NCI-H446 (cell line): ENCODE measurements at regions not wholly inside any gene's neighbourhood (a gene's known extent, or its start where the extent isn't known, plus 50 kb on each side); places are given as distances from the start of the nearest gene placed in this dataset.

ENCODE experiments used
- DNase-seq, 2 experiments: peaks; one replicate each; lab custom pipeline; 2025; lab: John Stamatoyannopoulos, UW

DNA sequence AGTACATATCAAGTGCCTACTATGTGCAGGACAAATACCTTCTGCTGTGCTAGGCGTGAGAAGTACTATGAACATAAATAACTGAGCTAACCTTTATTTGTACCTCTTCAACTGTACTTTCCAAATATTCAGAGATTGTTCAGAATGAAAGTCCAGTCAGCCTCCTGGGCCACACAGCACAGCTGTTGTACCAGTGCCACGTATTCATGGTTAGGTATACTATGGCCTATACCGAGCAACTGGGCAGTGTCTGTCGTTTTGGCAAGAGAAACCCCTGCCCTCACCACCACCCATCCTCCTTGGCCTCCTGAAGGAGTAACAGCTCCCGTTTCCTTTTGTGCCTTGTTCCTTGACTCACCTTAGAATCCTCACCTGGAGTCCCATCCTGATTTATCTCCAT is 53.0 kb downstream of the RASSF10 start:
- DNase-seq, result no peak

DNA sequence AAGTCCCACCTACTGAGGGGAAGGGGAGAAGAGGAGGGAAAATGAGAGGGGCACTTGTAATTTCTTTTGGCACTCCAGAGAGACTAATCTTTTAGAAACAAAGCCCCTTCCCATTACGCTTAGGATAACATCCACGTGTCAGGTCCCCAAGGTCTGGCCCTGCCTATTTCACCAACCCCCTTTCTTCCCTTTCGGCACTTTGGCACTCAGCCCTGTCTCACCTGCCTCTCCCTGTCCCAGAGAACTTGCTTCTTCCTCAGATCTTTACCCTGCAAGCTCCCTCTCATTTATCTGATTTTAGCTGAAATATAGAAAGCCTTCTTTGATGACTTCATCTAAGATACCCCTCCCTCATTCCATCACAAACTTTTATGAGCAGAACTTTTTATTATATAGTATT is 55.5 kb downstream of the RASSF10 start:
- DNase-seq, result no peak

DNA sequence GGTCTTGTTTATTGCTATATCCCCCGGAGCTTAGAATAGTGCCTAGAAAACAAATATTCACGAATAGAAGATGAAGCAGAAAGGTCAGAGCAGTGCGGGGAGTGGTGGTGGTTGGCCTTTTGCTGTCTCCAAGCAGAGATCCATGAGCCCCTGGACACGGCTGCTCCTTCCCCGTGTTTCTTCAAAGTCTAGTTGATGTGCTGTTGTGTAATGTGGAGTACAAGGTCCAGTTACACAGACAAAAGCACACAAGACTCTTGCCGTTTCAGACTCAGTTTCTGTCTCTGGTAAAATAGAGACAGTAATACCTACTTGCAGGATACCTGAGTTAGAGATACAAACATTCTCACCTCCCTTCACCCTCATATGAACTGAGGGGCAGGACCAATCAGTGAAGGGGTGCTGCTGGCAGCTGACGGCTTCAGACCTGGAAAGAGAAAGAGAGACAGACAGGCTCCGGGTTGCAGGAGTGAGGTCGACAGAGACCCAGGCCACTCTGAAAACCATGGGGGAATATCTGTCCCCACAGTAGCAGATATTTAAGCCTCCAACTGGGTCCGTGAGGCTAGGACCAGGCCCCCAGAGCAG is 56.2 kb downstream of the RASSF10 start:
- DNase-seq, result no peak

DNA sequence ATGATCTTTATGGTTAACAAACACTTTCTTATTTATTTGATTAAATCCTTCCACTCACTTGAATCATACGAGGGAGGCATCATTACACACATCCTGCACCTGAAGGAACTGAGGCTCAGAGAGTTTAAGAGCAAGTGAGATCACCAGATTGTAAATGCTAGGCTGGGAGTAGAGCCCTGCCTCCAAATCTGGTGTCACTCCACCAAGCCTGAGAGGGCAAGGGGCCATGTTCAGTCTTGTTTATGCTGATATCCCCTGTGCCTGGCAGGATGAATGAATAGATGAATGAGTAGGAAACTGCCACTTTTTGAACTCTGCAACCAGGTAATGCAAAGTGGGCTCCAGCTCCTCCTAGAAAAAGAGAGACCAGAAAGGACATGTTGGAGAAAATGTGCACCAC is 59.1 kb downstream of the RASSF10 start:
- DNase-seq, result no peak

DNA sequence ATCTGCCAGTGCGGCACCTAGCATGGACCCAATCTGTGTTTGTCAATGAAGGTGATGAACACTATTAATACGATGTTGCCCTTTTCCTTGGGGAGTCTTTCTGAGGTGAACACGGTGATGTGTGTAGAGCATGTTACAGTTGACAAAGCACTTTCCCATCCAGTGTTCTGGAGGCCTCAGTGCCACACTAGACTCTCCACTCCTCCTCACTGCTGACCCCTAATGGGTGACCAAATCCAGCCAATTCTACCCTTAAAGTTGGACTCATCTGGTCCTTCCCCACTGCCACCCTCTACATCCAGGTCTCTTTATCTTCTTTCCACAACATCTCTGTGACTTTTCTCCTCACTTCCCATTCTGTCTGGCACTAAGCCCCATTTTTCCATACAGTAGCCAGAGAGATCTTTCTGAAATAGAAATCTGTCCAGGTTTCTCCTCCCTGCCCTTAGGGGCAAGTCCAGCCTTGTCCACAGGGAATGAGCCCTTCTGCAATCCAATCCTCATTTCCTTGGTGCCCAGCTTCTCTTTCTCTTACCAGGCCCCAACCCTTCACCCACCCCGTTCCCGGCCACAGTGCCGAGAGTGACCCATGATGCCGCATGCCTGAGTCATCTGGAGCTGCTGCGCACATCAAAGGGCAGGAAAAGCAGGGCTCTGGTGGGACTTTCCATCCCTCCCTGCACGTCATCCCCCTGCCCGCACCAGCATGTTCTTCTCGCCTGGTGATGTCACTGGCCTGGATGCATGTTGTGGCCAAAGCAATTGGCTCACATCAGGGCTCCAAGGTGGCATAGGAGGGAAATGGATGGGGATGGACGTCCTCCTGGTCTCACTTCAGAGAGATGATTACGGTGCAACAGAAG is 64.2 kb downstream of the RASSF10 start:
- no peak for DNase-seq

DNA sequence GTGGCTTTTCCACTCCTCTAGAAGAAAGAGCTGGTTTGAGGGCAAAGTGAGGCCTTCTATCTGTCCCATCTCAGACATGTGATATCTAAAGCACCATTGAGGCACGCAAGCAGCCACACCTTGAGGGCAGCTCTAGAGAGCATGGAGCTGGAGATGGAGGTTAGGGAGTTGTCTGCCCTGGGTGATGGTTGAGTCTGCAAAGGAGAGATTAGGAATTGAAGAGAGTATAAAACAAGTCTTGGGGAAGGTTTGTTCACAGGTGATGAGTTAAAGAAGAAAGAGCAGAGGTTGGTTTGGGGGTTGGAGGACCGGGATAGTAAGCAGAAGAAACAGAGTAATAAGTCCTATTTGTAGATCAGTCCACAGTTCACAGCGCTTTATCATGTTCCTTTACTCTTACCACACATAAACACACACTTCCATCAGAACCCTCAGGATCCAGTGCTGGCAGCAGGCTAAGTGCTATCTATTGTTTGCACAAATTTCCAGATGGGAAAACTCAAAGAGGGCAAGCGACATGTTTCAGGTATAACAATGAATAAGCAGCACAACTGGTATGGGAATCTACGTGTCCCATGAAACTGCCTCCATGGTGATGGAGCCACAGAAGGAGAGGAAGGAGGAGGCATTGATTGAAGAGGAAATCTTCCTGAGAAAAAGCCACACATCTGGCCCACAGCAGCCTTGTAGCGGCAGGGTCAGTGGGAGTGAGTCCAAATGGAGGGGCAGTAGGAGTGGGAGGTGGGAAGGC is 65.8 kb downstream of the RASSF10 start:
- no peak for DNase-seq

DNA sequence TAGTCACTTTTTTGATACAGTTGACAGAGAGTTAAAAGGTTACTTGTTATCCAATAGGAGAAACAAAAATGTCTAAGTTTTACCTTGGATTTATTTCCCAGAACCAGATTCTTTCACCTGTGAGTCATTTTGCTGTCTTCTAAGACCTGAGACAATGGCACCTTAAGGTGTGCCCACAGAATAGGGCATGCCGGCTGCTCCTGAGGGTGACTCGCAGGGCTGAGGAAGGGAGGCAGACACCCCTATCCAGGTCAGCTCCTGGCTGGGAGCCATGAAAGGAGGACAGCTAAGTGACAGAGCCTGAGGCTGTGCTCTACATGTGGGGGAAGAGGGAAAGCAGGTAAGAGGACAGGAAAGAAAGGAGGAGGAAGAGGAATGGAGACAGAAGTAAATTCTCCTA is 67.8 kb downstream of the RASSF10 start:
- DNase-seq, result no peak

DNA sequence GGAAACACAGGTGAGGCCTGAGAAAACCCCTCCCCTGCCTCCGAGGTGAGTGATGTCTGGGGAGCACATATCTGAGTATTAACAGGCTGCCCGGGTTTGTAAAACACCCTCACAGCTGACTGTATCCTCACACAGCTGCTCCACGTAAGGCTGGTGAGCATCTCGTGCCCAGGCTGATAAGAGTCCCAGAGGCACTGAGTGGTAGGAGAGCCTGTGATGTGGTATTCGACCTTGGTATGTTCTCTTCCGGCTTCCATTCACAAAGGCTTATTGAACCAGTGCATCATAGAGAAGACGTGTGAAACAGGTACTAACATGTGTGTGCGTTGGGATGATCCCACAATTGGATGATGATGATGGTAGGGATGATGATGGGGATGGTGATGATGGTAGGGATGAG is 71.7 kb downstream of the RASSF10 start:
- no peak for DNase-seq

DNA sequence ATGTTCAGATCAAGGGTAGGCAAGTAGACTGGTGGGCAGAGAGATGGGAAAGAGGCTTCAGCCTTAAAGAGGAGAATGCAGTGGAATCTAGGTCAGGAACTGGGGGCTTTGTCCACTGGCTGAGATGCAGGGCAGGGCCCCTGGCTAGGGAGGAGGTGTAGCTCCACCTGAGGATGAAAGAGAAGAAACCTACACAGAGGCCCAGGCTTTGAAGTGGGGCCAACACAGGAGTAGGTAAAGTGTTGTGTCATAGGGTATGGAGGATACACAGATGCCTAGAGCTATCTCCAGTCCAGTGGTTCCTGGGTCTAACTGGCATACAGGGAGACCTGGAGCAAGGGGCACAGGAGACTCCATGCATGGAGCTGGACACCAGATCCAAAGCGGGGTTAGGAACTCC is 73.5 kb downstream of the RASSF10 start:
- no peak for DNase-seq

DNA sequence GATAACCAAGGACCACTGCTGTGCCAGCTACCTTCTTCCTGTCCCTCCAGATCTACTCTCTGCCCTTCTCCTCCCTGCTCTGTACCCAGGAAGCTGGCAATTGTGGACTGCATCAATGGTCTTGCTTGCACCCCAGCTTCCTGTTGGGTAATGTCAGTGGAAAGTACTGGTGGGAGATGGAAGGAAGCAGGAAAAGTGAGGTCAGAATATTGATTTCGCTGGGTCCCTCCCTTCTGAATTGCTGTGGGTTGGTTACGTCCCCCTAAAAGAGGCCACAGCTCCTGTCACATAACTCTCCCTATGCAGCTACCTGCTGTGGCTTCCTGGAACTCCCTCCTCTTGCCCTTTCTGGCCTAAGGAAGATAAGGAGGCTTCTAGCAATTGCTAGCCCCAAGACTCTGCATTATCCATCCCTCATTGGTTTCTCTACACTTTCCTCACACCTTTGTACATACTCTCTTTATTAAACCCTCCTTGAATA is 81.2 kb downstream of the RASSF10 start:
- DNase-seq, result no peak

DNA sequence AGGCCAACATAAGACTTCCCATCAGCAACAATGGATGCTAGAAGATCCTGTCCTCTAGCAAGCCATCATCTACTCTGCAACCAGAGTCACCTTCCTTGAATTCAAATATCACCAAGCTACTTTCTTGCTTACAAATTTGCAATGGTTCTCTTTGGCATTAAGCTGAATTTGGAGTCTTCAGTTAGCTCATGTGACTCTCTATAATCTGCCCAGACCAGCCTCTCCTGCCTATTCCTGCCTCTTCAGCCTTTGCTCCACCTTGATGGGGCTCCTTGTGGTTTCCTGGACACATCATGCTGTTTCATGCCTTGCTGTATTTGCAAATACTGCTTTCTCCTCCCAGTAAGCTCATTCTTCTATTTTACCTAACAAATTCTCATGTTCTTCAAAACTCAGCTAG is 82.3 kb downstream of the RASSF10 start:
- no peak for DNase-seq

DNA sequence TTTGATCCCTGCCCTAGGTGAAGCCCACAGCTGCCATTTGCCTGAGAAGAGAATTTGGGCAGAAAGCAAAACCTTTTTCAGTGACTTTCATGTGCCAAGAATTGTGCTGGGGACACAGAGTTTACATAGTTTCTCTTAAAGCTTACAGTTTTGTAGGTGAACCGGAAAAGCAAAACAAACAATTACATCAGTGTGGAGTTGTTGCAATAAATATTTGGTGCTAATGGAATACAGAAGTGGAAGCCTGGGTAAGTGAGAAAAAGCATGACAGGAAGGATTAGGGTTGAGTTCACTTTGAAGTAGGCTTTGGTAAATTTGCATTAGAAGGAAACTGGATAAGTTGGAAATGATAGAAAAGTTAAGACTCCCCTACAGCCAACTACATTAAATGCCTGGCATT is 82.7 kb downstream of the RASSF10 start:
- DNase-seq, result no peak

DNA sequence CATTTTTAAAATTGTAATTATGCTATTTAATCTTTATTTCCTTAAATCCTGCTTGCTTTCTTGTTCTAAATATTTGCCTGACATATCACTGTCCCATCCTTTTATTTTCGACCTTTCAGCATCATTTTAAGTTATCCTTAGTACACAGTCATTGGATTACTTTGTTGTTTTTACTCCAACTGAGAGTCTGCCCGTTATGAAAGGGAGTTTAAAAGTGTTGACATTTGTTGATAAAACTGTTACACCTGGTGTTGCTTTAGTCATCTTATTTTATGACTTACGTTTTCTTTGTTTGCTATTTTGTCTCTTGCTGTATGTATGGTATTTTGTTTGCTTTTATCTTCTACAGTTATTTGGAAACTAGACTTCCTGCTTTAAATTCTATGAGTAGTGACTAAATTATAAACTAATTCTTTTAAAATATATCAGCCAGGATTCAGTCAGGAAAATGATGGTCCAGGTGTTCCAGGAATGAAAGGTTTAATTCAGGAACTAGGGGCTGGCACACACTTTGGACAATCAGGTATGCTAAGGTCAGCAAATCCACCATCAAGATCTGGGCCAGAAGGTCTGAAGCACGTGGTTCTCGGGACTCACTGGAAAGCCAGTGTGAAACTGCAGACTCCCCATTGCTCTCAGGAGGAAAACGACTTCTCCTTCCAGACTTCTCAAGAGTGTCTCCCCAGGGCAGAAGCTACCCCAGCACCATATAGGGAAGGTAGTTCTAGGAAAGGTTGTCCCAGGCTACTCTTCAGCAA is 86.0 kb downstream of the RASSF10 start:
- no peak for DNase-seq

DNA sequence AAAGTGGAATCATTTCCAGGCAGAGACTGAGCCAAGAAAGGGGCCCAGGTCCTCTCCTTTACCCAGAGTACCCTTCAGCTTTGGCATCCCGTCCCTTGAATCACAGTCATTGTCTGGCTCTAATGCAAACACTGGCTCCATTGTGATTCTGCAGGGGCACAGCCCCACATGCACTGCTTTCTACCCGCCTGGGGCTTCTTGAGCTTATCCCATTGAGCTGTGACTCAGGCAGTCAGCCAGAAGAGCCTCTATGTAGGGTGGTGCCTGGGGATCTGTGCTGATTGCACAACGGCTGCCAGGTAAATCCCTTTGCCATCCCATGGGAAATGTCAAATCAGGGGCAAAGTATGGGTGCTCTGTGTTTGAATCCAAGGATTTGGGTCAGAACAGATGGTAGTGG is 88.9 kb downstream of the RASSF10 start:
- DNase-seq, result no peak

DNA sequence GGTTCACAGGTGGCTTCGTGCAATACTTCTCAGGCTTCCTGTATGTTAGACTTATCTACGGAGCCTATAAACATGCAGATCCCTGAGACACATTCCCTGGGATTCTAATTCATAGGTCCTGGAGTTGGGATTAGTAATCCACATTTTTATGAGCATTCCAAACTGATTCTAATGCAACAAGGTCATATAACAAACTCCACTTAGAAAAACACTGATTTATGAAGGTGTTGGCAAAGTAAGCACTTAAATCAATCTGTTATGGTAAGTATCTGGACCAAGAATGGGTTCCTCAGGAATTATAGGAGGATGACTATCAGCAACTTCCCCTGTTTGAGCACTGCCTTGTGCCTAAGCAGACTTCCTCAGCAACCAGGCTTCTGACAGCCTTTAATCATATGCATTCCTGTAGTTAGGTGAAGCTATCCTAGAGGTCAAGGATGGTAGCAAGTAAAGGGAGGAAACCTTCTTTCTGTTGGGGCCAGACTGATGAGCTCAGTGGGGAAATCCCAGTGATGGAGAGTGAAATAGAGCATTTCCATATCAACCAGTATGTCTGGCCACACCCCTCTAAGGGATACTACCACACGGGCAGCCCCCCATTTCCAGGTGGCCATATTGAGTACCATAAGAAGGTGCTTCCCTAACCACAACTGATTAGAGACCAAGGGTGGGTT is 89.6 kb downstream of the RASSF10 start:
- DNase-seq, result no peak

DNA sequence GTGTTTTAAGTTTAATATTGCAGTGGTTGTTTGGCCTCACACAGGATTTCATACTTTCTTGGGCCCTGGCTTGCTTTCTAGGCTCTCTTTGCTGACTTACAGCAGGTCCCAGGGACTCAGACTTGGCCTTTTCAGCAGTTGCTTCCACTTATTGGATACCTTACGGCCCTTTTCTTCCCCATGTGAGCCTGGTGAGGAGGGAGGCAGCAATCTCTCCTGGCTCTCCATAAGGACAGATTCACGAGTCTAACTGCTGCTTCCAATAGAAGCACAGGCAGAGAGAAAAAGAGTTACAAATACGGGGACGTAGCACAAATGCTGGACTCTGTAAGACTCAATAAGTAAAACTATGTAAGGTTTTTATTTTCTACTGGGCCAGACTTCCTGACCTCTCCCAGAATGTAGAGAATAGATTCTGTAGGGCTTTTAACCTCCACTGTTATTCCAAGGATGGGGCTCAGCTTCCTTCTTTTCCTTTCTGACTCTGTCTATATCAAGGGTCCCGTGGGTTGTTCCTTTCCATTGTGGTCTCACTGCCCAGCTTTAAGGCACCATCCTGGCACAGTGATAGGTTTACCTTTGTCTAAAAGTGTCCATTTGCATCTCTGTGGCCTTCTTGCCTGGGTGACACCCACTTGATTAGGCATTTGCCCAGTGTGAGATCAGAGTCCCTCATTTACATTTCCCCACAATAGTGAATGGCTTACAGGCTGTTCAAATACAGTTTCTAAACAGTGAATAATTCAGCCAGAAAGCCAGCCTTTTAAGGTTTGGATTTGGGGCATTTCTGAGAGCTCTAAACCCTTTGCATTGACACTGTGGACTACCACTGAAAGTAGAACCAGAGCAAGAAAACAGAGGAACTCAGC is 92.8 kb downstream of the RASSF10 start:
- no peak for DNase-seq

DNA sequence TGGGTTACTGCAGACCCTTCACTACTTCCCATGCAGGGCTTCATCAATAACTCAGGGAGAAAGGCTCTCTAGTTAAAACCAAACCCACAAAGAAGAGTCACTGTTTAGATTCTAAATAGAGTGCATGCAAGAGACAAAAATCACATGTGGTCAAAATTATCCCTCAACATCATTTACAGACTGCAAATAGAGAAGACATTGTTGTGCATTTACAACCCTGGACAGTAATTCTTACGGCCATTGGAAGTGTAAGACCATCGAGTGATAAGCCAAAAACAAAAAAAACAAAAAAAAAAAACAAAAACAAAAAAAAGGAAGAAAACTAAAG is 93.4 kb downstream of the RASSF10 start:
- DNase-seq, result no peak

DNA sequence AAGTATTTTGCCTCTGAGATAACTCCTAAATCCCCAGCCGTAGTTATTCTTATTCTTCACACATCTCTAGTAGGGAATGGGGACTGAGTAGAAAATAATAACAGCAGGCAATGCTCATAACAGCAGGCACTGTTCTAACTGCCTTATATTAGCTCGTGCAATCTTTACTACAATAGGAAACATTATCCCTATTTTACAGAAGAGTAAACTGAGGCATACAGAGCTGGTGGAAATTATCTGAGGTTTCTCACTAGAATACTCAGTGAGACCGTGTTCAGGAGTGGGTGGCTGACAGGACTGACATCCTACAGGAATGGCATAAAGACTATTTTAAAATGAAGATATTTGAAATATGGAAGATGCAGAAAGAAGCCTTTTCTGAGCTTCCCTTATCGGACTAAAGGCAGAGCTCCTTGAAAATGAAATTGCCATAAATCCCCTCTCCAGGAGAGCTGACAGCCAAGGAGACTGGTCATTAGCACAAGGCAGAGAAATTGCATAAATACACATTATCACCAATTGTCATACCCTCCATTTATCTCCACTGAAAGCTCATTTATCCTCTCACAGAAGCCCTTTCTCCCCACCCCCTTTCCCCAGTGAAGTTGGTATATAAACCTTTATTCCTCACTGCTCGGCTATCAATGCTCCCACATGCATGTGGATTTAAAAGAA is 93.9 kb downstream of the RASSF10 start:
- DNase-seq, result no peak

DNA sequence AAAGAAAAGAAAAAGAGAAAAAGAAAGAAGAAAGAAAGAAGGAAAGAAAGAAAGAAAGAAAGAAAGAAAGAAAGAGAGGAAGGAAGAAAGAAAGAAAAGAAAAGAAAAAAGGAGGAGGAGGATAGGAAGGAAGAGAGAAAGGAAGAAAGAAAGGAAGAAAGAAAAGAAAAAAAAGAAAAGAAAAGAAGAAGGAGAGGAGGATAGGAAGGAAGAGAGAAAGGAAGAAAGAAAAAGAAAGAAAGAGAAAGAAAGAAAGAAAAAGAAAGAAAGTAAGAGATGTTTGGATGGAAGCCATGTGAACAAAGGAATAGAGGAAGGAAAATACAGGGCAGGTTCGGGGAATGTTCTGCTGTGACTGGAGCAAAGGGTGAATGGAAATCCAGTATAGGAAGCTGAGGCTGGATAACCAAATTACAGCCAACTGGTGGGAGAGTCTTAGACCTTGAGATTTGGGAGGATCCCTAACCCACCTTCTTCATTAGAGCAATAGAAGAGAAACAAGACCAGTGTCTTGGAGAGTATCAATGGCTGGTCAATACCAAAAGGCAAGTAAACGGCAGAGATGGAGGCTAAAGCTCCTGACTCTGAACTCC is 94.9 kb downstream of the RASSF10 start:
- no peak for DNase-seq
